Mammary epithelial cell (primary cell): ENCODE measurements at regions not wholly inside any gene's neighbourhood (a gene's known extent, or its start where the extent isn't known, plus 50 kb on each side); places are given as distances from the start of the nearest gene placed in this dataset.

Source experiments
- EZH2 ChIP-seq: IDR thresholded peaks from 2 replicates; pipeline ENCODE4 v1.6.1; 2012; ENCODE audit warnings: low read length, inconsistent platforms, borderline replicate concordance
- TF ChIP-seq, protein P1 (sequence below), 2 donors: IDR thresholded peaks in 1 of 2; conservative IDR thresholded peaks in 1 of 2; 2 replicates each; pipeline ENCODE4 v1.5.1; 2011 to 2012; ENCODE audit warnings: inconsistent platforms in 2 of 2, low read length in 2 of 2, mild to moderate bottlenecking in 2 of 2, control low read depth in 1 of 2, low read depth in 1 of 2; ENCODE audit not compliant: insufficient read depth in 1 of 2; ENCODE audit errors: extremely low read depth in 1 of 2

DNA sequence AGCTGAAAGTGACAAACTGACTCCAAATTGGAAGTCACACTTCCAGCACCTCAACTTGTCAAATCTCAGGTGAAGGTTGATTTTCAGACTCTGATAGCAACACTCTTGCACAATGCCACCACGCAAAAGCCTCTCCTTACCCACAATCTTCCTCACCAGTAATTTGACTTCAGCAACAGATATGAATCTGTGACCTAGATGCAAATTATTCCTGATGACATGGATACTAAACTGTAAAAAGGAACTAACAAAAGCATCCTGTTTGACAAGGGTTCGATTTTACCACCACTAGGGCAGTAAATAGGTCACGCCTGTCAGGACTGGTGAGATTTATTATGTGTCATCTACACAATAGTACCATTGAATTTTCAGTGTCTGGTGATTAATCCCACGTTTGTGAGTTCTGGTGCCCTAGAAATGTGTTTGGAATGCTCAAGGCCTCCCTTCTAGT lies 134.4 kb upstream of the COL21A1 start:
- no peak for TF ChIP-seq EZH2
- TF ChIP-seq, protein P1, sequence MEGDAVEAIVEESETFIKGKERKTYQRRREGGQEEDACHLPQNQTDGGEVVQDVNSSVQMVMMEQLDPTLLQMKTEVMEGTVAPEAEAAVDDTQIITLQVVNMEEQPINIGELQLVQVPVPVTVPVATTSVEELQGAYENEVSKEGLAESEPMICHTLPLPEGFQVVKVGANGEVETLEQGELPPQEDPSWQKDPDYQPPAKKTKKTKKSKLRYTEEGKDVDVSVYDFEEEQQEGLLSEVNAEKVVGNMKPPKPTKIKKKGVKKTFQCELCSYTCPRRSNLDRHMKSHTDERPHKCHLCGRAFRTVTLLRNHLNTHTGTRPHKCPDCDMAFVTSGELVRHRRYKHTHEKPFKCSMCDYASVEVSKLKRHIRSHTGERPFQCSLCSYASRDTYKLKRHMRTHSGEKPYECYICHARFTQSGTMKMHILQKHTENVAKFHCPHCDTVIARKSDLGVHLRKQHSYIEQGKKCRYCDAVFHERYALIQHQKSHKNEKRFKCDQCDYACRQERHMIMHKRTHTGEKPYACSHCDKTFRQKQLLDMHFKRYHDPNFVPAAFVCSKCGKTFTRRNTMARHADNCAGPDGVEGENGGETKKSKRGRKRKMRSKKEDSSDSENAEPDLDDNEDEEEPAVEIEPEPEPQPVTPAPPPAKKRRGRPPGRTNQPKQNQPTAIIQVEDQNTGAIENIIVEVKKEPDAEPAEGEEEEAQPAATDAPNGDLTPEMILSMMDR (conservative IDR thresholded peaks at IDR 0.05 in 1 of 2, IDR thresholded peaks at IDR 0.05 in 1 of 2; ENCODE audit: extremely low read depth in 1 of 2, insufficient read depth in 1 of 2, low read depth in 1 of 2, low read length in 2 of 2), result no peak
